K562 (cell line): ENCODE measurements at regions not wholly inside any gene's neighbourhood (a gene's known extent, or its start where the extent isn't known, plus 50 kb on each side); places are given as distances from the start of the nearest gene placed in this dataset.

Experiments used
- ATAC-seq: fragments of 200-7000 bp; cut with Tn5 transposase; 3 replicates; pipeline ENCODE4 v1.9.1; 2020; ENCODE audit warnings: moderate library complexity
- BruUV-seq: library from RNA; stranded (reverse); fragments of 400-500 nt; replicated peaks from 2 replicates; lab custom pipeline; 2021; lab: Mats Ljungman, UMichigan
- CTCF ChIA-PET: fragments of 300-600 bp; formaldehyde crosslinking; extraction: SDS; loops from one replicate; lab custom pipeline; 2021; ENCODE audit warnings: low intra/inter-chr PET ratio; lab: Yijun Ruan, JAX
- POLR2A ChIA-PET: fragments of 300-600, 350-650 bp; sonication (Branson Sonifier 250); formaldehyde crosslinking; extraction: SDS; loops from one replicate; lab custom pipeline; 2021; ENCODE audit warnings: antibody characterized with exemption, inconsistent platforms; lab: Yijun Ruan, JAX
- DNase-seq, 4 experiments: peaks; one replicate each; pipeline versions ENCODE4 v3.0.0 to v3.0.0-alpha.2; 2011 to 2018; ENCODE audit warnings: low spot score in 3 of 4, mixed read lengths in 3 of 4; ENCODE audit errors: extremely low read depth in 1 of 4
- FAIRE-seq: peaks from 2 replicates; lab custom pipeline; 2011; peaks lifted over from hg19 to GRCh38; lab: Jason Lieb, UNC
- H2AFZ ChIP-seq: 2 replicates; pipeline ENCODE4 v1.6.0; 2011; ENCODE audit warnings: low read depth, low read length, control low read depth, inconsistent platforms
- H3K27ac ChIP-seq: fragments of 200-600 bp; 3 replicates; pipeline ENCODE4 v1.8.0; 2011; ENCODE audit warnings: low read depth, mild to moderate bottlenecking, control low read depth, inconsistent platforms, low read length, moderate library complexity, mixed read lengths; ENCODE audit errors: extremely low read depth
- H3K27me3 ChIP-seq, 2 experiments: fragments of 300-600 bp in 1 of 2; 2 replicates in 1 of 2; 3 replicates in 1 of 2; pipeline versions ENCODE4 v1.6.0 to v1.8.0; 2011; ENCODE audit warnings: inconsistent platforms in 2 of 2, low read length in 2 of 2, mild to moderate bottlenecking in 1 of 2, mixed read lengths in 1 of 2, moderate library complexity in 1 of 2; ENCODE audit not compliant: control insufficient read depth in 2 of 2, insufficient read depth in 2 of 2
- H3K36me3 ChIP-seq: fragments of 300-600 bp; 3 replicates; pipeline ENCODE4 v1.8.0; 2011; ENCODE audit warnings: mild to moderate bottlenecking, low read length, inconsistent platforms; ENCODE audit not compliant: control insufficient read depth, insufficient read depth
- H3K4me1 ChIP-seq, 2 experiments: fragments of 200-600 bp in 1 of 2; replicated peaks in 1 of 2; 2 replicates in 1 of 2; 3 replicates in 1 of 2; pipeline versions ENCODE4 v1.5.1 to v1.8.0; 2011; ENCODE audit warnings: inconsistent platforms in 2 of 2, low read length in 2 of 2, mild to moderate bottlenecking in 1 of 2, mixed read lengths in 1 of 2, moderate library complexity in 1 of 2; ENCODE audit not compliant: control insufficient read depth in 2 of 2, insufficient read depth in 2 of 2
- H3K4me2 ChIP-seq: 2 replicates; pipeline ENCODE4 v1.6.1; 2011; ENCODE audit warnings: low read length, control low read depth, inconsistent platforms, mixed read lengths; ENCODE audit not compliant: insufficient read depth
- H3K4me3 ChIP-seq: fragments of 200-600 bp; sonication (generic), shearing (Covaris generic); 2 replicates; pipeline ENCODE4 v1.5.1; 2016; ENCODE audit warnings: control low read depth, inconsistent platforms
- H3K79me2 ChIP-seq: fragments of 200-600 bp; 3 replicates; pipeline ENCODE4 v1.8.0; 2011; ENCODE audit warnings: low read length, inconsistent platforms; ENCODE audit not compliant: control insufficient read depth, insufficient read depth
- H3K9ac ChIP-seq, 2 experiments: 2 replicates each; pipeline versions ENCODE4 v1.6.0 to v1.6.1; 2011; ENCODE audit warnings: low read depth in 2 of 2, low read length in 2 of 2, control low read depth in 1 of 2, inconsistent platforms in 1 of 2, mild to moderate bottlenecking in 1 of 2, mixed read lengths in 1 of 2; ENCODE audit not compliant: insufficient read depth in 1 of 2
- H3K9me1 ChIP-seq: one replicate; pipeline ENCODE4 v1.6.0; 2011; ENCODE audit warnings: inconsistent platforms, mild to moderate bottlenecking, low read length, moderate library complexity; ENCODE audit not compliant: control insufficient read depth, insufficient read depth
- H3K9me3 ChIP-seq: replicated peaks from 2 replicates; pipeline ENCODE4 v1.5.1; 2011; ENCODE audit warnings: low read depth, low read length, inconsistent platforms; ENCODE audit not compliant: control insufficient read depth, insufficient read depth
- H4K20me1 ChIP-seq: replicated peaks from 2 replicates; pipeline ENCODE4 v1.6.1; 2011; ENCODE audit warnings: low read length, inconsistent platforms, mixed read lengths; ENCODE audit not compliant: control insufficient read depth, insufficient read depth
- DLX4 ChIP-seq: fragments of 250-450 bp; sonication (Bioruptor Pico); IDR thresholded peaks from 2 replicates; pipeline ENCODE4 v1.6.1; 2021; ENCODE audit warnings: mild to moderate bottlenecking
- HES1 ChIP-seq: fragments of 450-650 bp; IDR thresholded peaks from 2 replicates; pipeline ENCODE4 v1.6.1; 2016; ENCODE audit warnings: low read depth, mild to moderate bottlenecking, moderate library complexity
- HMGXB4 ChIP-seq: sonication (generic); formaldehyde crosslinking; IDR thresholded peaks from 2 replicates; pipeline ENCODE4 v1.8.1; 2023; ENCODE audit warnings: mild to moderate bottlenecking, missing genetic modification reagents
- KLF1 ChIP-seq: fragments of 450-650 bp; IDR thresholded peaks from 2 replicates; pipeline ENCODE4 v1.6.1; 2016; ENCODE audit warnings: missing genetic modification characterization, missing compliant biosample characterization
- NBN ChIP-seq: fragments of 450-650 bp; IDR thresholded peaks from 2 replicates; pipeline ENCODE4 v1.6.1; 2016; ENCODE audit warnings: low read depth, mild to moderate bottlenecking
- POLR2A ChIP-seq: fragments of 450-650 bp; conservative IDR thresholded peaks from 2 replicates; pipeline ENCODE4 v1.6.1; 2016
- POLR3G ChIP-seq: IDR thresholded peaks from 2 replicates; pipeline ENCODE4 v1.6.1; 2011; ENCODE audit not compliant: insufficient read length, insufficient replicate concordance; ENCODE audit errors: extremely low read depth
- RCOR1 ChIP-seq, 2 experiments: IDR thresholded peaks; 2 replicates each; pipeline ENCODE4 v1.6.1; 2012; ENCODE audit warnings: low read depth in 2 of 2, low read length in 2 of 2, borderline replicate concordance in 1 of 2, improper control_type of control experiment in 1 of 2
- SP2 ChIP-seq: IDR thresholded peaks from 2 replicates; pipeline ENCODE4 v1.6.1; 2011; ENCODE audit warnings: mild to moderate bottlenecking, low read depth, low read length, moderate library complexity; ENCODE audit not compliant: poor library complexity, severe bottlenecking; ENCODE audit errors: extremely low read depth
- TAF15 ChIP-seq: fragments of 200-400 bp; formaldehyde crosslinking; IDR thresholded peaks from 2 replicates; pipeline ENCODE4 v1.6.1; 2017; ENCODE audit warnings: mild to moderate bottlenecking, low read depth, low read length, moderate library complexity
- ZC3H8 ChIP-seq: fragments of 450-650 bp; IDR thresholded peaks from 2 replicates; pipeline ENCODE4 v1.6.1; 2017
- ZKSCAN8 ChIP-seq: fragments of 200-800 bp; sonication (Bioruptor generic); IDR thresholded peaks from 2 replicates; pipeline ENCODE4 v1.6.1; 2016; ENCODE audit warnings: missing genetic modification characterization, missing compliant biosample characterization
- ZNF121 ChIP-seq: sonication (generic); formaldehyde crosslinking; conservative IDR thresholded peaks from 2 replicates; pipeline ENCODE4 v1.8.0; 2022; ENCODE audit warnings: missing genetic modification reagents
- ZNF436 ChIP-seq: fragments of 250-450, 450-650 bp; sonication (Bioruptor Pico); formaldehyde crosslinking; IDR thresholded peaks from 2 replicates; pipeline ENCODE4 v1.7.0; 2020; ENCODE audit warnings: mild to moderate bottlenecking
- ZNF583 ChIP-seq: fragments of 250-450 bp; sonication (Bioruptor Pico); IDR thresholded peaks from 2 replicates; pipeline ENCODE4 v1.4.0; 2020
- WGBS: fragments of 100-300 bp; shearing (Covaris generic); methylation state at CpG from one replicate; pipeline ENCODE4 v1.1.6; 2016; ENCODE audit warnings: low coverage, mixed read lengths; ENCODE audit not compliant: insufficient coverage; ENCODE audit errors: missing lambda C conversion rate; 5-methylcytosine and 5-hydroxymethylcytosine counted together
- in situ Hi-C: fragments of 300-500 bp; cut with MboI; formaldehyde crosslinking; loops from 4 replicates; pipeline ENCODE4 v1.15.0; 2018; ENCODE audit warnings: inconsistent platforms, mixed read lengths
- intact Hi-C: fragments of 100-400 bp; cut with micrococcal nuclease; formaldehyde crosslinking; loops from 2 replicates; pipeline ENCODE4 v1.14.2; 2022

GRCh38 chr10:23694446-23694920 is 255.6 kb downstream of the OTUD1 start:
- Histone ChIP-seq H3K36me3 (no peaks in the 10 kb centered on the region), H3K4me2 (no peak overlapping the region), H3K9me1 (no peaks in the 10 kb centered on the region), H2AFZ (no peak overlapping the region), H3K27ac (no peak overlapping the region), H4K20me1 (no peaks in the 10 kb centered on the region), H3K79me2 (no peaks in the 10 kb centered on the region), H3K4me3 (no peak overlapping the region), H3K9ac (no peak overlapping the region), H3K27me3 (0 out of 5 replicates have a peak, but pooled peaks cover 0 to 9% of the 10 kb centered on the region in 2 experiments), H3K9me3 (no peaks in the 10 kb centered on the region), H3K4me1 (peaks cover 0 to 8% of the 10 kb centered on the region in 2 experiments; a peak in 1 of 5 replicates)
- 5% methylated on average over 20 of the region's 49 CpGs for WGBS
- DNase-seq (no peak), FAIRE-seq (no peak), ATAC-seq (no peak)
- no TSS peak for BruUV-seq
- CTCF ChIA-PET, result no interaction called here
- POLR2A ChIA-PET, result no interaction called here
- TF ChIP-seq HMGXB4 (no peak), KLF1 (tag) (no peak), ZKSCAN8 (CRISPR knock-in tag) (no peak), ZNF121 (CRISPR knock-in tag) (no peak), POLR3G (no peak), HES1 (no peak), RCOR1 (IDR thresholded peaks at IDR 0.05; ENCODE audit: borderline replicate concordance in 1 of 2, low read depth in 2 of 2, low read length in 2 of 2) (no peak), SP2 (no peak), NBN (no peak), ZNF583 (no peak), DLX4 (CRISPR knock-in tag) (no peak), ZNF436 (CRISPR knock-in tag) (no peak), ZC3H8 (no peak), POLR2A (no peak), TAF15 (no peak)
- in situ Hi-C loops, result loop anchor here (25.0 kb wide), 1 partner anchor 357 kb away; the partner anchor contains the start of gene C10orf67
- intact Hi-C loops, result no loop called here
